Stimulated activated naive CD4-positive, alpha-beta T cell treated with Interleukin-2 at 50 U/mL for 16 hours (primary cell): ENCODE measurements at regions not wholly inside any gene's neighbourhood (a gene's known extent, or its start where the extent isn't known, plus 50 kb on each side); places are given as distances from the start of the nearest gene placed in this dataset.

Source experiments
- DNase-seq: peaks from one replicate; lab custom pipeline; 2025; lab: John Stamatoyannopoulos, UW

- no peak for DNase-seq
Measured at GRCh38 chr18:40877096-40877495, 1077.9 kb upstream of the PIK3C3 start.

GRCh38 chr18:40875101-40875615, 1079.9 kb upstream of the PIK3C3 start:
- DNase-seq = no peak

GRCh38 chr18:40874233-40874632, 1080.8 kb upstream of the PIK3C3 start:
- DNase-seq = no peak

DNA sequence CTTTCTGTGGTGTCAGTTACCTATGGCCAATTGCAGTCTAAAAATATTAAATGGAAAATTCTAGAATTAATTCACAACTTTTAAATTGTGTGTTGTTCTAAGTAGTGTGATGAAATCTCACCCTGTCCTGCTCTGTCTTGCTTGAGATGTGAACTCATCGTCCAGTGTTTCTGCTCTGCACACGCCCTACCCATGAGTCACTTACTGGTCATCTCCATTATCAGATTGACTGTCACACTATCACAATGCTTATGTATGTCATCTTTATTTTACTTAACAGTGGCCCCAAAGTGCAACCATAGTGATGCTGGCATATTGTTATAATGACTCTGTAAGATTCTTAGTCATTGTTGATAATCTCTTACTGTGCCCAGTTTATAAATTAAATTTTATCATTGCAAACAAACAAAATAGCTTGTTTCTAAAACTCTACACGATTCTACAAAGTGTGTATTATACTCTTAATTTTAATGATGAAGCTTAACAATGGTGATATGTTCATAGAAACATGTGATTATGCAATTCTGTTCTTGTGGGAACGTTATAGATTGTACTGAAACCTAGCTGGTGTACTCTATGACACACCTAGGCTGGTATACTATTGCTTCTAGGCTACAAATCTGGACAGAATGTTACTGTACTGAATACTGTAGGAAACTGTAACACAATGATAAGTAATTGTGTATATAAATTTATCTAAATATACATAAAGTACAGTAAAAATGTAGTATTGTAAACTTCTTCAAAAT, 1086.8 kb upstream of the PIK3C3 start:
- no peak for DNase-seq

- no peak for DNase-seq
Measured at GRCh38 chr18:40867459-40867858, 1087.6 kb upstream of the PIK3C3 start.

- DNase-seq = no peak
Measured at GRCh38 chr18:40866968-40867367, 1088.1 kb upstream of the PIK3C3 start.

GRCh38 chr18:40866013-40866645, 1088.9 kb upstream of the PIK3C3 start:
- DNase-seq = no peak

DNA sequence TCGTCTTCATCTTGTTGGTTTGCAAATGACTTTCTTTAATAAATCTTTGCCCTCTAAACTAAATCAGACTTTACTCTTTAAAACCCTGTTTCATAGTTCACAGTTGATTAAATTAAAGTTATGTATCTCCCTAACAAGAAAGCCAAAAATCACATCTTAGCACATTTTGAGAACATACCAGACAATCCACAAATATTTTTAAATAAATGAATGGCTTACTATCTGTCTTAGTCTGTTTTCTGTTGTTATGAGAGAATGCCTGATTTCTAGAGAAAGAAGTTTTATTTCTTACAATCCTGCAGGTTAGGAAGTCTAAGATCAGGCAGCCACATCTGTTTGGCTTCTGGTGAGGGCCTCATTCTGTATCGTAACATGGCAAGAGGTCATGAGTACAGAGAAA, 1090.2 kb upstream of the PIK3C3 start:
- DNase-seq = no peak

- no peak for DNase-seq
Measured at GRCh38 chr18:40863801-40864200, 1091.2 kb upstream of the PIK3C3 start.

DNA sequence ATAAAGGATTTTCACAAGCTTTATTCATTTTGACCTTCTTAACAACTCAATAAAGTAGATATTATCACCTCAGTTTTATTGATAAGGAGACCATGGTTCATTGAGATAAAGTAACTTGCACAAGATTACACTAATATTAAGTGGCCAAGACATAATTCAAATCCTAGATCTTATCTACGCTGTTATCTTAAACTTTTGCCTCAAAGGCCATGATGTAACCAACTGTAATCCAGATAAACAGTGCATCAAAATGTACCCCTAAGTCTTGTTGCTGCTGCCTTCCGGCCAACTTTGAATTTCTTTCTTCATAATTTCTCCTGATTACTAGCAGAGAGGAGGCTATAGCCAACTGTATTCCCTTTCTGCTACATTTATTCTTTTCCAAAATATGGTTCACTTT, 1094.8 kb upstream of the PIK3C3 start:
- DNase-seq = no peak

DNA sequence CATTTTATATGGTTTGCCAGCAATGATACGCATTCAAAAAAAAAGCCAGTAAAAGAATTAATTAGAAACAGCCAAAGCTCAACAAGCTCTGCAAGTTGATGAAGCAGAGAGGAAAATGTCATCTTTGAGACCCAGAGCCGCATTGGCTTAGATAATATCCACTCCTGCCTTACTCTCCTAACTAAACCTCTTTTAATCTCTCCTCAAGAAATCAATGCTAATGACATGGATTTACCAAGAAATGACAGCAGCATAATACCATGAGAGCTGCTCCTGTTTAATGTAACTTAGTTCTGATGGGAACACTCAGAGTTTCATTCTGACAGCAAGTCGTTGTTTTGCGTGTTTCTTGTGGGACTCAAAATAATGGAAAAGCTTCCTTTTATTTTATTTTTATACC, 1099.4 kb upstream of the PIK3C3 start:
- no peak for DNase-seq

DNA sequence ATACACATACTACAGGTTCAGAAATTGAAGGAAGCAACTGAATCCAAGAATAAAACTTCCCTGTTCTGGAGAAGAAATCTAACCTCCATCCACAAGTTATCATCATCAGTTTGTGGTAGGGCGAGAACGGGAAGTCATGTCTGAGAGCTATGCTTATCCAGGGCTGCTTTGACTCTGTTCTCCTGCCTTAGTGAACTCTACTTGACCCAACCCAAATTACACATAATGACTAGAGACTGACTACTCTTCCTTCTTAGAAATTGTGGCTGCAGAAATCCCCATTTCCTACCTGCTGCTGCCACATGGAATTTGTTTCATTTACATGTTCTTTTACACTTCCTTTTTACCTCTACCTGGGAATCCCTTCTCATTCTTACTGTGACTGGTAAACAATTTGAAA, 1102.6 kb upstream of the PIK3C3 start:
- no peak for DNase-seq

DNA sequence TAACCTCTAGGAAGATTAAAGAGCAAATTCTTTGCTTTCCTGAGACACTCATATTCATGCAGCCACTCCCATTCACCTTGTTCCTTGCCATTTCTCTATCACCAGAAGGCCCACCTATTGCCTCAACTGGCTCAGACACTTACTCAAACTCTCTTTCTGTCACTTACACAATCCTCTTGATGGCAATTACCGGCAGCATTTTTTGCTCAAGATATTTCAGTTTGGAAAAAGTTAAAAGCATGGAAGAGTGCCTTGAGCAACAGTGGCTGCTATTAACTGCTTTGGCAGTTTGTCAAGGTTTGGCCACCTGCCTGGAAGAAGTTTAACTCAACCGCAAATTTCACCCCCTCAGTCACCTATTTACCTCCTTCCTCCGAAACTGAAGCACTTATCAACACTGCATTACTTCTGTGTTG, 1104.0 kb upstream of the PIK3C3 start:
- no peak for DNase-seq

GRCh38 chr18:40849886-40850285, 1105.1 kb upstream of the PIK3C3 start:
- DNase-seq = no peak

- no peak for DNase-seq
Measured at GRCh38 chr18:40841467-40841866, 1113.6 kb upstream of the PIK3C3 start.

DNA sequence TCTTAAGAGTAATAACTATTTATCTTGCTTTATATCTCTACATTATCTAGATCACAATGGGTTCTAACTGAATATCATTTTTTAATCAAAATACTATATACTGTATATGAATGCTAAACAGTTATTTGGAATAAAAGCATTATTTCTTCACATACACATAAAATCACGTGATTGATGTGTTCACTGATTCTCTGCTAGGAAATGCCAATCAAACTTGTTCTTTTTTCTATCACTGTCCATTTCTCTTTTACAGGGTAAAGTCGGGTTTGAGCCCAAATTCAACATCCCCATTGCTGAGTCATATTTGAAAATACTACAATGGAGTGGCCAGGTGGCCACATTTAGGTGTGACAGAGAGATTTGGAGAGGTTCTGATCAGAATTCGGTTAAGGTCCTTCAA, 1114.0 kb upstream of the PIK3C3 start:
- no peak for DNase-seq

GRCh38 chr18:40832362-40832761, 1122.7 kb upstream of the PIK3C3 start:
- DNase-seq = no peak

DNA sequence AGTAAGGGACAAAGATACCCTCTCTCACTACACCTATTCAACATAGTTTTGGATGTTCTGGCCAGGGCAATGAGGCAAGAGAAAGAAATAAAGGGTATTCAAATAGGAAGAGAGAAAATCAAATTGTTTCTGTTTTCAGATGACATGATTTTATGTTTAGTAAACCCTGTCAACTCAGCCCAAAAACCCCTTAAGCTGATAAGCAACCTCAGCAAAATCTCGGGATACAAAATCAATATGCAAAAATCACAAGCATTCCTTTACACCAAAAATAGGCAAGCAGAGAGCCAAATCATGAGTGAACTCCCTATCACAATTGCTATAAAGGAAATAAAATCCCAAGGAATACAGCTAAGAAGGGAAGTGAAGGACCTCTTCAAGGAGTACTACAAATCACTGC, 1130.7 kb upstream of the PIK3C3 start:
- DNase-seq = no peak

GRCh38 chr18:40821596-40822243, 1133.3 kb upstream of the PIK3C3 start:
- no peak for DNase-seq

GRCh38 chr18:40812981-40813515, 1142.0 kb upstream of the PIK3C3 start:
- DNase-seq = no peak

DNA sequence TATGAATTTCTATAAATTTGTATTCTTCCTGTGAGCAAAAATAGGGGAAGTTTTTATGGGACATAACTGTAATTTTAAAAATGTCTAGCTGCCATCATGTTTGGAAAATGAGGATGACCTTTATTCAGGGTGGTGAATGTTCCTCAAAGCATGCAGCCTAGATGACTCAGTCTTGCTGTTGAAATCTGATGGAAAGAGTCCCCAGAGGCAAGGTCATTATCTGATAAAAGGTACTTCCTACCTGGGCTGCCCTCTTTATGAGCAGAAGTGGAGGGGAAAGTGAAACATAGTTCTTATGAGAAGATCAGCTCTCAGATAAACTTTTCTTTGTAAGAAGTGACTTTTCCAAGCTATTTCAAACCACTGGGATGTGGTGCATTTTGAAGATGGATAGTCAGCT, 1144.7 kb upstream of the PIK3C3 start:
- no peak for DNase-seq

- DNase-seq = no peak
Measured at GRCh38 chr18:40789286-40789685, 1165.7 kb upstream of the PIK3C3 start.
